ENCODE measurements at regions not wholly inside any gene's neighbourhood (a gene's known extent, or its start where the extent isn't known, plus 50 kb on each side); places are given as distances from the start of the nearest gene placed in this dataset.
"Not testable (repeated sequence)": the region's sequence is repeated elsewhere in the genome, so short reads cannot be mapped to it uniquely, and the experiment has no call there.

DNA sequence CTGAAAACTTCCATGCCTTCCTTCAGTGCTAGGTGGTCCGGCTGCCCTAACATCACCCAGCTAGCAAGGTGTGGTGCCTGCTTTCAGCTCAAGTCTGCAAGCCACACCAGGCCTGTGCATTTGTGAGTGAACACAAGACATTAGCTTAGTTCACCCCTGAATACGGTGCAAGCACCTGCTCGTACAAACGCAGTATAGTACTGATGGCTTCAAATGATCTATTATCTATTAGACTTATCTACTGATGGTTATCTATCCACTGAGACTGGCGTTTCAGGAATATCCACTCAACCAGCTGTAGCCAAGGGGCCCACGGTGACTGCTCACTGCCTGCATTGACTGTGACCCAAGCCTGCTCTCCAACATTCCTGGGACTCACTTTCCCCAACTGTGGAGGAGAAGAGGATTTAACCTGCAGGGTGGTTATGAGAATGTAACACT, 155.9 kb downstream of the SHOX start:
- DNase-seq = no peak

DNA sequence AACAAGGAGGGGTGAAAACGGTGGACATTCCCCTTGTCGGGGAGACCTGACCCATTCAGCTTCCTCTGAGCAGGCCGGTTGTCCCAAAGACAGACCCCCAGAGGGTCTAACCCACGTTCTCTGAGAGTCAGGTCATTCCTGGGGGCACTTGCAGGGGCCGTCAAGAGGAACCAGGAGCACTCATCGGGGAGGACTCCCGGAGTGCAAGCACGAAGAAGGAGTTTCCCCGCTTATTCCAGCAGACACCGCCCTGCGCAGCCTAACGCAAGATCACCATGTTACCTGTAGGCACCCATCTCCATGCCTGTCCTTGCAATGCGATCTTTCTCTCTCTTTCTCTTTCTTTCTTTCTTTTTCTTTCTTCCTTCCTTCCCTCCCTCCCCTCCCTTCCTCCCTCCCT, 154.2 kb downstream of the SHOX start:
- no peak for DNase-seq

GRCh38 chrX:781224-782204, 150.9 kb downstream of the SHOX start:
- DNase-seq = no peak

DNA sequence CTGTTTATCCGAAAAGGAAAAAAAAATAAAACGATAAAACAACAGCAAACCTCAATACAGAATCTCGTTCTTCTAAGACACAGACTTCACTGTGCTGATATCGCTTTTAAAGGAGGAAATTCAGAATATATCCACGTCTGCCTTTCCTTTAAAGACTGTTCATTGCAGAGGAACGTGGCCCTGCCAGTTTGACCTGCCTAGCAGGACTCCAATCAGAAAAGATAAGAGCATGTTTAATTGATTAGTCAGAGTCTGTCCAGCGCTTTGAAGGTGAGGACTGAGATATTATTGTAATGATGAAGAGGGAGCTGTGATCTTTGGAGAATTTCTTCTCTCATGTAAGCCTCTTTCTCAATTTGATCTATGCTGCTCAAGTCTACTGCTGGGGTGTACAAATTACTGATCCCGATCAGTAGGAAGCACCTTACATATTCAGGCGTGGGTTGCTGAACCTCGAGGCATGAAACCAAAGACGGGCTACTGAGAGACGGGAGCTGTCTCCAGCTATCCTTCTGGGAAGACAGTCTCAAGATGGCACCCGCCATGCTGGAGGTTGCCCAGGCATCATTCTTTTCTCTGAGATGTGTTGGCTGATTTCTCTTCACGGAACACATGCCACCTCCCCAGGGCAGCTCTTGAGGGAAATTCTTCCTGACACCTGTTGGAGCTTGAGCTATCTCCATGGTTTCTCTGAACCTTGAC, 146.1 kb downstream of the SHOX start:
- no peak for DNase-seq

- no peak for DNase-seq
These were observed 145.5 kb downstream of the SHOX start for GRCh38 chrX:776061-776460.

DNA sequence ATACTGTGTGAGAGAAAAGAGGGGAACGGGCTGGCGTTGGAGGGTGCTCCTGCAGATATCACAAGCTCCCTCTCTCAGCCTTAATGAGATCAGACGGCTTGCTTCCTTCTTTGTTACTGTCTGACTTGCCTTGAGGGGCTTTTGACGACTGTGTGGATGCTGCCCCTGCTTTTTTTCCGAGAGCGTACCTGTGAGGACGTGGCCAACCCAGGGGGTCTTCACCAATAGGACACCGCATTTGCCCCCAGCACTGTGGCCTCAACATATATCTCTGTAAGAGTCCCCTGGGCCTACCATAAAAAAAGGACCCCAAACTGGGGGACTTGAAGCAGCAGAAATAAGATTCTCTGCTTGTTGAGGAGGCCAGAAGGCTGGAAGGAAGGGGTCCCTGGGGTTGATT, 143.9 kb downstream of the SHOX start:
- no peak for DNase-seq

GRCh38 chrX:773292-774025, 142.9 kb downstream of the SHOX start:
- DNase-seq = no peak

DNA sequence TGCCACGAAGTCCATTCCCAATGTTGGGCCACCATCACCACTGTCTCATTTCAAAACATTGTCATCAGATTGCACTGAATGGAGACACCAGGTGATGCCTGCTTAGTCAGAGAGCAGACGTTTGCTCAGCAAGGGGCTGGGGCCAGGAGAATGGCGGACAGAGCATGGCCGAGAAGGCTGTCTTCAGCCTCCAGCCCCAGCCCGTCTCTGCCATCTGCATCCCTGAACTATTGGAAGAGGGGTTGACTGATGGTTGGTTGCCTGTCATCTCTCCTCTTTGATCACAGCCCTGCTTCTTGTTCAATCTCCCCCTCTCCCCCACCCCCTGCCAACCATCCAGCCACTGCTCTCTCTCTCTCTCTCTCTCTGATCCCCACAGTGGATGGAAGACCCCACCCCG, 140.9 kb downstream of the SHOX start:
- DNase-seq = no peak

DNA sequence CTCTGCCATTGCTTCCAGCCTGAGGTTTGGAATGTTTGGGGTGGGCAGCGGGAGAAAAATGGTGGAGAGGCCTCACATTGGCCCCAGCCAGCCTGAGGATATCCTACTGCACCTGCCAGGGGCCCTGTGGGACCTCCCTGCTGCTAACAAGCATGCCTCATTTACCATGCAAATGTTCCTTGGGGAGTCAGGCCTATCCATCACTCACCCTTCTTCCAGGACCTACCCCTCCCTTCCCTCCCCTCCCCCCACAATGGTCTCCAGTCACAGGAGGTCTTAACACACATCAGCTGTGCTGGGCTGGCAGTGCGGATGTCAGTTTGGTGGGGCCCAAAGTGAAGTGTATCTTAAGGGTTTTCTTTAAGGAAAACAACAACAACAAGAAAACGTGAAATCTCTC, 139.2 kb downstream of the SHOX start:
- DNase-seq = no peak

GRCh38 chrX:768596-768995, 138.0 kb downstream of the SHOX start:
- no peak for DNase-seq

- no peak for DNase-seq
These were observed 128.3 kb downstream of the SHOX start for GRCh38 chrX:758917-759316.

GRCh38 chrX:750812-751211, 120.2 kb downstream of the SHOX start:
- DNase-seq = no peak

DNA sequence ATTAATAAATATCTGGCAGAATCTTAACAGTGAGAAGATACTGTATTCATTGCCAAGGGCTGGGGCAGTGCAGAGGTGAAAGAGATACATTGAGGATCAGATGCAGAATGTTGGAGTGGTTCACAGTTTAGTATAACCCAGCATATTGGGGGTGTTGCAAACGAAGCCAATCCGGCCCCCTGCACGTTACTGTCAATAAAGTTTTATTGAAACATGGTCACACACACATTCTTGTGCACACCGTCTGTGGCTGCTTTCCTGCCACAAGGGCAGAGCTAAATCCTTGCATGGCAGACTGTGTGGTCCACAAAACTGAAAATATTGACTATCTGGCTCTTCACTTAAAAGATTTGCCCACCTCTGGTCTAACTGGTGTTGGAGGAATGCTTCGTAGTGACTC, 119.7 kb downstream of the SHOX start:
- DNase-seq = no peak

DNA sequence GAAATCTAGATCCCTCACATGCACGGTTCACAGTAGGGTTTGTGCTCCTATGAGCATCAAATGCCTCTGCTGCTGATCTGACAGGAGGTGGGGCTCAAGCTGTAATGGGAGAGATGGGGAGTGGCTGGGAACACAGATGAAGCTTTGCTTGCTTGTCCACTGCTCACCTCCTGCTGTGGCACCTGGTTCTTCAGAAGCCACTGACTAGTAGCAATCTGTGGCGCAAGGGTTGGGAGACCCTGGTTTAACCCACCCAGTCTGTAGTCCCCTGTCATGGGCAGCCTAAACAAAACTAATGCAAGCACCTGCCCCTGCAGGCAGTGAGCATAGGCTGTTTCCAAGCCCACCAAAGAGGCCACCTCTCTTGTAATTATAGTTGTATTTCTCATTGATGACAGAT, 116.6 kb downstream of the SHOX start:
- DNase-seq = no peak

GRCh38 chrX:739611-740010, 109.0 kb downstream of the SHOX start:
- no peak for DNase-seq

DNA sequence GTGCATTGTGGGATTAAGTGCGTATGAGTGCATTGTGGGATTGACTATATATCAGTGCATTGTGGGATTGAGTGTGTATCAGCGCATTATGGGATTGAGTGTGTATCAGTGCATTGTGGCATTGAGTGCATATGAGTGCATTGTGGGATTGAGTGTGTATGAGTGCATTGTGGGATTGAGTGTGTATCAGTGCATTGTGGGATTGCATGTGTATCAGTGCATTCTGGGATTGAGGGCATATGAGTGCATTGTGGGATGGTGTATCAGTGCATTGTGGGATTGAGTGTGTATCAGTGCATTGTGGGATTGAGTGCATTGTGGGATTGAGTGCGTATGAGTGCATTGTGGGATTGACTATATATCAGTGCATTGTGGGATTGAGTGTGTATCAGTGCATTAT, 106.4 kb downstream of the SHOX start:
- DNase-seq = not testable (repeated sequence)

- no peak for DNase-seq
These were observed 103.8 kb downstream of the SHOX start for GRCh38 chrX:734362-734761.

DNA sequence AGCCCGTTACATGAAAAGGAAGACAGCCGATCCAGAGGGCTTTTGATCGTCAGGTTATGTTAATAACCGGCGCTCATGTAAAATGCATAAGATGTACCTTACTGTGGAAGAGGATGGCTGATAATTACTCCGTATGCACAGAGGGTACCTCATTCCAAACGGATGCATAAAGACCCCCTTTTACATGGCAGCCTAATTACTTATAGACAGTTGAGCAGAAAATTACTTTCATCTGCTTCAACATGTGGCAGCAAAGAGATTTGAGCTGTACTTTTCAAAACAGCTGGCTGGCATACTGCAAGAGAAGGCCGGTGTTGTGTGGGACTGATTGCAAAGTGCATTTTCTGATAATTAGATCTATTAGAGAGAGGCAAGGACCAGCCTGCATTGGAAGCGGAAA, 103.4 kb downstream of the SHOX start:
- DNase-seq = no peak

DNA sequence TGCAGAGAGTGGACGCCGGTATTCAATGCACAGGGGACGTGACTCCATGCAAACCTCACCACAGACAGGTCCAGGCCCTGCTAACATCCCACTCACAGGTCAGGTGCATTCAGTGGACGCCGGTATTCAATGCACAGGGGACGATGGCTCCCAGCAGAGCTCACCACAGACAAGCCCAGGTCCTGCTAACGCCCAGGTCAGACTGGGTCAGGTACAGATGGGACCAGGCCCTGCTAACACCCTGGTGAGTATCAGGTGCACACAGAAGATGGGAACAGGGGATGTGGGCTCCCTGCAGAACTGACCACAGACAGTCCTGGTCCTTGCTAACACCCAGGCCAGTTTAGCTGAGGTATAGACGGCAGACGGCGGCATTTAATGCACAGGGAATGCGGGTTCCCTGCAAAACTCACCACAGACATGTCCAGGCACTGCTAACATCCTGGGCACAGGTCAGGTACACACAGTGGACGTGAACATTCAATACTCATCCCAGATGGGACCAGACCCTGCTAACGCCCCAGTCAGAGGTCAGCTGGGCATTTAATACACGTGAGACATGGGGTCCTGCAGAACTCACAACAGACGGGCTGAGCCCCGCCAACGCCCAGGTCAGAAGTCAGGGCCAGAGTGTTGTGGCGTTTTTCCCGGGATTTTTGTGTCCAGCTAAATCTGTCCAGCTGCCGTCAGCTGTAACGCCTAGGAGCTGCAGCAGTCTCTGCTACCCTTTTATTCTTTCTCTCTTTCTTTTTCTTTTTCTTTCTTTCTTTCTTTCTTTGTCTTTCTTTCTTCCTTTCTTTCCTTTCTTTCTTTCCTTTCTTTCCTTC, 99.2 kb downstream of the SHOX start:
- no peak for DNase-seq

DNA sequence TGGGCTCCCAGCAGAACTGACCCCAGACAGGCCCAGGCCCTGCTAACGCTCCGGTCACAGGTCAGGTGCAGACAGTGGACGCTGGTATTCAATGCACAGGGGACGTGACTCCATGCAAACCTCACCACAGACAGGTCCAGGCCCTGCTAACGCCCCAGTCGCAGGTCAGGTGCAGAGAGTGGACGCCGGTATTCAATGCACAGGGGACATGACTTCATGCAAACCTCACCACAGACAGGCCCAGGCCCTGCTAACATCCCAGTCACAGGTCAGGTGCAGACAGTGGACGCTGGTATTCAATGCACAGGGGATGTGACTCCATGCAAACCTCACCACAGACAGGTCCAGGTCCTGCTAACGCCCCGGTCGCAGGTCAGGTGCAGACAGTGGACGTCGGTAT, 98.5 kb downstream of the SHOX start:
- DNase-seq = not testable (repeated sequence)

- DNase-seq = not testable (repeated sequence)
These were observed 98.0 kb downstream of the SHOX start for GRCh38 chrX:728639-729038.
